Muscle layer of colon (tissue), 2 donors: ENCODE measurements at regions not wholly inside any gene's neighbourhood (a gene's known extent, or its start where the extent isn't known, plus 50 kb on each side); places are given as distances from the start of the nearest gene placed in this dataset.

ENCODE experiments used
- H3K27ac ChIP-seq: one replicate; pipeline ENCODE4 v1.7.0; 2013; ENCODE audit warnings: low read depth, mild to moderate bottlenecking, low read length, moderate library complexity
- H3K27me3 ChIP-seq, 2 donors: one replicate each; pipeline ENCODE4 v1.7.0; 2013; ENCODE audit warnings: low read length in 2 of 2, mild to moderate bottlenecking in 2 of 2; ENCODE audit not compliant: insufficient read depth in 2 of 2, control insufficient read depth in 1 of 2
- H3K36me3 ChIP-seq: one replicate; pipeline ENCODE4 v1.7.0; 2013; ENCODE audit warnings: mild to moderate bottlenecking, low read length; ENCODE audit not compliant: insufficient read depth
- H3K4me1 ChIP-seq: one replicate; pipeline ENCODE4 v1.7.0; 2013; ENCODE audit warnings: mild to moderate bottlenecking, low read length; ENCODE audit not compliant: insufficient read depth
- H3K4me3 ChIP-seq, 2 donors: one replicate each; pipeline ENCODE4 v1.7.0; 2013; ENCODE audit warnings: low read length in 2 of 2, low read depth in 1 of 2, mild to moderate bottlenecking in 1 of 2, moderate library complexity in 1 of 2
- H3K9ac ChIP-seq: one replicate; pipeline ENCODE4 v1.7.0; 2013; ENCODE audit warnings: low read length
- H3K9me3 ChIP-seq: one replicate; pipeline ENCODE4 v1.7.0; 2013; ENCODE audit warnings: mild to moderate bottlenecking, low read length
- donor health status: abdominal sarcoma.
- donor health status: Adenocarcinoma of cecum.

- Histone ChIP-seq H3K9ac (no peak overlapping the region), H3K4me1 (no peaks in the 10 kb centered on the region), H3K27ac (no peak overlapping the region), H3K27me3 (no peaks in the 10 kb centered on the region), H3K36me3 (no peaks in the 10 kb centered on the region), H3K4me3 (no peak overlapping the region), H3K9me3 (no peaks in the 10 kb centered on the region)
Measured at GRCh38 chr2:4618141-4618540, 914.8 kb downstream of the DCDC2C start.

- no peaks in the 10 kb centered on the region for H3K9me3 ChIP-seq
- no peak overlapping the region for H3K9ac ChIP-seq
- H3K36me3 ChIP-seq: no peaks in the 10 kb centered on the region
- no peaks in the 10 kb centered on the region for H3K4me1 ChIP-seq
- H3K4me3 ChIP-seq: no peak overlapping the region
- H3K27ac ChIP-seq: no peak overlapping the region
- H3K27me3 ChIP-seq: no peaks in the 10 kb centered on the region
Measured at GRCh38 chr2:4618630-4619228, 915.4 kb downstream of the DCDC2C start.

DNA sequence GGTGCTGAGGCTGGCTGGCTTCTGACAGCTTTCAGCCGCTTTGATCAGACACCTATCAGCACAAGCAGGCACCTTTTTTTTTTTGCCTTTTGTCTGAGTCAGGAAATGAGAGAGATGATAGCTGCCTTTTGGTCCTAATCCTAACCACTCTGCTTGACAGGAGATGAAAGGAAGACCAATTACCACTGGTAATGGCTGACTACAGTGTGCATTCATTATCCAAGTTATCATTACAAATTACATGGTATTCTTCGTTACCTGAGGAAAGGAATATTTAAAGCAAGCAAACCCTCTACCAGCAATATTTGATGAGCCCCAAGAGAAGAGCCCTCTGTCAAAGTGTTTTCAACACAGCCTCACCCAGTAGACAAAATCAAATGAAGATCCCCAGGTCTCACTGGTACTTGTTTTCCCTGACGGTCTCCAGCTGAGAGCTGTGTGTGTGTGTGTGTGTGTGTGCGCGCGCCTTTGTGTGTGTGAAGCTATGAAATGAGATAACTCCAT lies 925.7 kb downstream of the DCDC2C start:
- H3K27me3 ChIP-seq: no peaks in the 10 kb centered on the region
- H3K27ac ChIP-seq: no peak overlapping the region
- H3K9ac ChIP-seq: no peak overlapping the region
- no peaks in the 10 kb centered on the region for H3K9me3 ChIP-seq
- no peaks in the 10 kb centered on the region for H3K4me1 ChIP-seq
- no peaks in the 10 kb centered on the region for H3K36me3 ChIP-seq
- no peak overlapping the region for H3K4me3 ChIP-seq

- Histone ChIP-seq H3K36me3 (no peaks in the 10 kb centered on the region), H3K4me3 (no peak overlapping the region), H3K9me3 (no peaks in the 10 kb centered on the region), H3K4me1 (no peaks in the 10 kb centered on the region), H3K27ac (no peak overlapping the region), H3K27me3 (no peaks in the 10 kb centered on the region), H3K9ac (no peak overlapping the region)
Measured at GRCh38 chr2:4635289-4635688, 931.9 kb downstream of the DCDC2C start.

- Histone ChIP-seq H3K9me3 (no peaks in the 10 kb centered on the region), H3K27me3 (no peaks in the 10 kb centered on the region), H3K4me3 (no peak overlapping the region), H3K9ac (no peak overlapping the region), H3K4me1 (no peaks in the 10 kb centered on the region), H3K27ac (no peak overlapping the region), H3K36me3 (no peaks in the 10 kb centered on the region)
Measured at GRCh38 chr2:4653991-4654390, 950.6 kb downstream of the DCDC2C start.

GRCh38 chr2:4656326-4656725 lies 953.0 kb downstream of the DCDC2C start:
- Histone ChIP-seq H3K36me3 (no peaks in the 10 kb centered on the region), H3K4me1 (no peaks in the 10 kb centered on the region), H3K4me3 (no peak overlapping the region), H3K9ac (no peak overlapping the region), H3K9me3 (no peaks in the 10 kb centered on the region), H3K27me3 (no peaks in the 10 kb centered on the region), H3K27ac (no peak overlapping the region)

GRCh38 chr2:4662161-4662779 lies 958.9 kb downstream of the DCDC2C start:
- H3K9me3 ChIP-seq: no peaks in the 10 kb centered on the region
- no peak overlapping the region for H3K4me3 ChIP-seq
- H3K36me3 ChIP-seq: no peaks in the 10 kb centered on the region
- H3K9ac ChIP-seq: no peak overlapping the region
- H3K4me1 ChIP-seq: no peaks in the 10 kb centered on the region
- no peaks in the 10 kb centered on the region for H3K27me3 ChIP-seq
- no peak overlapping the region for H3K27ac ChIP-seq

GRCh38 chr2:4668381-4668780 lies 965.0 kb downstream of the DCDC2C start:
- Histone ChIP-seq H3K4me1 (no peaks in the 10 kb centered on the region), H3K27me3 (no peaks in the 10 kb centered on the region), H3K27ac (no peak overlapping the region), H3K36me3 (no peaks in the 10 kb centered on the region), H3K9me3 (no peaks in the 10 kb centered on the region), H3K9ac (no peak overlapping the region), H3K4me3 (no peak overlapping the region)

GRCh38 chr2:4670331-4670730 lies 967.0 kb downstream of the DCDC2C start:
- Histone ChIP-seq H3K9me3 (no peaks in the 10 kb centered on the region), H3K9ac (no peak overlapping the region), H3K4me3 (no peak overlapping the region), H3K4me1 (no peaks in the 10 kb centered on the region), H3K27ac (no peak overlapping the region), H3K27me3 (no peaks in the 10 kb centered on the region), H3K36me3 (no peaks in the 10 kb centered on the region)

- Histone ChIP-seq H3K9ac (no peak overlapping the region), H3K4me1 (no peaks in the 10 kb centered on the region), H3K27me3 (no peaks in the 10 kb centered on the region), H3K27ac (no peak overlapping the region), H3K36me3 (no peaks in the 10 kb centered on the region), H3K4me3 (no peak overlapping the region), H3K9me3 (no peaks in the 10 kb centered on the region)
Measured at GRCh38 chr2:4673025-4673489, 969.7 kb downstream of the DCDC2C start.

GRCh38 chr2:4674007-4674406 lies 970.6 kb downstream of the DCDC2C start:
- Histone ChIP-seq H3K4me3 (no peak overlapping the region), H3K4me1 (no peaks in the 10 kb centered on the region), H3K27me3 (no peaks in the 10 kb centered on the region), H3K9ac (no peak overlapping the region), H3K36me3 (no peaks in the 10 kb centered on the region), H3K27ac (no peak overlapping the region), H3K9me3 (no peaks in the 10 kb centered on the region)

GRCh38 chr2:4675295-4675694 lies 971.9 kb downstream of the DCDC2C start:
- Histone ChIP-seq H3K4me3 (no peak overlapping the region), H3K9me3 (no peaks in the 10 kb centered on the region), H3K27ac (no peak overlapping the region), H3K27me3 (no peaks in the 10 kb centered on the region), H3K36me3 (no peaks in the 10 kb centered on the region), H3K4me1 (no peaks in the 10 kb centered on the region), H3K9ac (no peak overlapping the region)
